ENCODE measurements at regions not wholly inside any gene's neighbourhood (a gene's known extent, or its start where the extent isn't known, plus 50 kb on each side); places are given as distances from the start of the nearest gene placed in this dataset.

DNA sequence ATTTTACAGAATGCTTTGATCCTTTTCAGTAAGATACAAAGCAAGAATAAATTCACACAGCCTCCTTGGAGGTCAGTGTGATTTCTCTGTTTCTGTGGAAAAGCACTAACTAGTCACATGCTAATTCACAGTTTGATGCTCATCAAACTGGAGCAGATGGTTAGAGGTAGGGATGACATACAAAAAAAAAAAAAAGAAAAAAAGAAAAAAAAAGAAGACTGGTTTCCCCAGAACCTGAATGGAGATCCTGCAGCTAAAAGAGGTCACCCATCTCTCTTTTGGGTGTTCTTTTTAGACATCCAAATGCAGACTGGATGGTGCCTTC lies 123.7 kb upstream of the ANKRD55 start:
- TF ChIP-seq SIN3A (IDR thresholded peaks at IDR 0.05; ENCODE audit: borderline replicate concordance, insufficient read depth, low read length): no peak
- TF ChIP-seq POLR2AphosphoS5 (IDR thresholded peaks at IDR 0.05; ENCODE audit: low read depth, low read length): no peak
- no peak for TF ChIP-seq TAF1 (IDR thresholded peaks at IDR 0.05; ENCODE audit: borderline replicate concordance, insufficient read depth, low read length)
- no peak for TF ChIP-seq FOXP2 (optimal IDR thresholded peaks at IDR 0.05; ENCODE audit: borderline replicate concordance, extremely low read depth, extremely low read length, insufficient read depth)
- TF ChIP-seq, protein P1, sequence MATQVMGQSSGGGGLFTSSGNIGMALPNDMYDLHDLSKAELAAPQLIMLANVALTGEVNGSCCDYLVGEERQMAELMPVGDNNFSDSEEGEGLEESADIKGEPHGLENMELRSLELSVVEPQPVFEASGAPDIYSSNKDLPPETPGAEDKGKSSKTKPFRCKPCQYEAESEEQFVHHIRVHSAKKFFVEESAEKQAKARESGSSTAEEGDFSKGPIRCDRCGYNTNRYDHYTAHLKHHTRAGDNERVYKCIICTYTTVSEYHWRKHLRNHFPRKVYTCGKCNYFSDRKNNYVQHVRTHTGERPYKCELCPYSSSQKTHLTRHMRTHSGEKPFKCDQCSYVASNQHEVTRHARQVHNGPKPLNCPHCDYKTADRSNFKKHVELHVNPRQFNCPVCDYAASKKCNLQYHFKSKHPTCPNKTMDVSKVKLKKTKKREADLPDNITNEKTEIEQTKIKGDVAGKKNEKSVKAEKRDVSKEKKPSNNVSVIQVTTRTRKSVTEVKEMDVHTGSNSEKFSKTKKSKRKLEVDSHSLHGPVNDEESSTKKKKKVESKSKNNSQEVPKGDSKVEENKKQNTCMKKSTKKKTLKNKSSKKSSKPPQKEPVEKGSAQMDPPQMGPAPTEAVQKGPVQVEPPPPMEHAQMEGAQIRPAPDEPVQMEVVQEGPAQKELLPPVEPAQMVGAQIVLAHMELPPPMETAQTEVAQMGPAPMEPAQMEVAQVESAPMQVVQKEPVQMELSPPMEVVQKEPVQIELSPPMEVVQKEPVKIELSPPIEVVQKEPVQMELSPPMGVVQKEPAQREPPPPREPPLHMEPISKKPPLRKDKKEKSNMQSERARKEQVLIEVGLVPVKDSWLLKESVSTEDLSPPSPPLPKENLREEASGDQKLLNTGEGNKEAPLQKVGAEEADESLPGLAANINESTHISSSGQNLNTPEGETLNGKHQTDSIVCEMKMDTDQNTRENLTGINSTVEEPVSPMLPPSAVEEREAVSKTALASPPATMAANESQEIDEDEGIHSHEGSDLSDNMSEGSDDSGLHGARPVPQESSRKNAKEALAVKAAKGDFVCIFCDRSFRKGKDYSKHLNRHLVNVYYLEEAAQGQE (IDR thresholded peaks at IDR 0.05; ENCODE audit: insufficient read depth in 1 of 2, low read depth in 2 of 2, low read length in 2 of 2): no peak

- no peak for TF ChIP-seq TAF1 (IDR thresholded peaks at IDR 0.05; ENCODE audit: borderline replicate concordance, insufficient read depth, low read length)
- TF ChIP-seq, protein P1 (IDR thresholded peaks at IDR 0.05; ENCODE audit: insufficient read depth in 1 of 2, low read depth in 2 of 2, low read length in 2 of 2): no peak
- TF ChIP-seq SIN3A (IDR thresholded peaks at IDR 0.05; ENCODE audit: borderline replicate concordance, insufficient read depth, low read length): no peak
- no peak for TF ChIP-seq POLR2AphosphoS5 (IDR thresholded peaks at IDR 0.05; ENCODE audit: low read depth, low read length)
- TF ChIP-seq FOXP2 (optimal IDR thresholded peaks at IDR 0.05; ENCODE audit: borderline replicate concordance, extremely low read depth, extremely low read length, insufficient read depth): no peak
Observed at GRCh38 chr5:56356121-56356835, 123.1 kb upstream of the ANKRD55 start.

GRCh38 chr5:56354836-56355235 lies 121.7 kb upstream of the ANKRD55 start:
- TF ChIP-seq POLR2AphosphoS5 (IDR thresholded peaks at IDR 0.05; ENCODE audit: low read depth, low read length) (no peak), TAF1 (IDR thresholded peaks at IDR 0.05; ENCODE audit: borderline replicate concordance, insufficient read depth, low read length) (no peak), FOXP2 (optimal IDR thresholded peaks at IDR 0.05; ENCODE audit: borderline replicate concordance, extremely low read depth, extremely low read length, insufficient read depth) (no peak), SIN3A (IDR thresholded peaks at IDR 0.05; ENCODE audit: borderline replicate concordance, insufficient read depth, low read length) (no peak)
- TF ChIP-seq, protein P1 (IDR thresholded peaks at IDR 0.05; ENCODE audit: insufficient read depth in 1 of 2, low read depth in 2 of 2, low read length in 2 of 2): no peak

- TF ChIP-seq FOXP2 (optimal IDR thresholded peaks at IDR 0.05; ENCODE audit: borderline replicate concordance, extremely low read depth, extremely low read length, insufficient read depth): no peak
- TF ChIP-seq TAF1 (IDR thresholded peaks at IDR 0.05; ENCODE audit: borderline replicate concordance, insufficient read depth, low read length): no peak
- no peak for TF ChIP-seq SIN3A (IDR thresholded peaks at IDR 0.05; ENCODE audit: borderline replicate concordance, insufficient read depth, low read length)
- TF ChIP-seq POLR2AphosphoS5 (IDR thresholded peaks at IDR 0.05; ENCODE audit: low read depth, low read length): no peak
- TF ChIP-seq, protein P1 (IDR thresholded peaks at IDR 0.05; ENCODE audit: insufficient read depth in 1 of 2, low read depth in 2 of 2, low read length in 2 of 2): no peak
Observed at GRCh38 chr5:56352808-56353590, 119.9 kb upstream of the ANKRD55 start.

All from PFSK-1 (cell line).